Activated CD4-positive, alpha-beta T cell treated with anti-CD3 and anti-CD28 coated beads for 36 hours (primary cell): ENCODE measurements at regions not wholly inside any gene's neighbourhood (a gene's known extent, or its start where the extent isn't known, plus 50 kb on each side); places are given as distances from the start of the nearest gene placed in this dataset.

Experiments used
- ATAC-seq: fragments of 200-7000 bp; cut with Tn5 transposase; one replicate; pipeline ENCODE4 v1.10.0; 2021; ENCODE audit warnings: mild to moderate bottlenecking, moderate library complexity
- CTCF ChIA-PET: fragments of 350-600 bp; sonication (Branson Sonifier 250); formaldehyde crosslinking; loops from one replicate; lab custom pipeline; 2021; ENCODE audit warnings: antibody characterized with exemption; lab: Charles Lee
- POLR2A ChIA-PET: fragments of 350-600 bp; sonication (Branson Sonifier 250); formaldehyde crosslinking; loops from one replicate; lab custom pipeline; 2021; ENCODE audit warnings: antibody characterized with exemption, inconsistent platforms; lab: Charles Lee
- DNase-seq: peaks from one replicate; pipeline ENCODE4 v3.0.0-alpha.2; 2020
- H3K27ac Mint-ChIP-seq: one replicate; pipeline ENCODE4 v1.8.0; 2021; ENCODE audit warnings: mixed read lengths
- H3K27me3 Mint-ChIP-seq: one replicate; pipeline ENCODE4 v1.8.0; 2021; ENCODE audit warnings: mixed read lengths
- H3K36me3 Mint-ChIP-seq: one replicate; pipeline ENCODE4 v1.8.0; 2021; ENCODE audit warnings: low read depth, mixed read lengths
- H3K4me1 Mint-ChIP-seq: one replicate; pipeline ENCODE4 v1.8.0; 2021; ENCODE audit warnings: mixed read lengths
- H3K4me3 Mint-ChIP-seq: one replicate; pipeline ENCODE4 v1.8.0; 2021; ENCODE audit warnings: mild to moderate bottlenecking, moderate library complexity, mixed read lengths
- H3K9me3 Mint-ChIP-seq: one replicate; pipeline ENCODE4 v1.8.0; 2021; ENCODE audit warnings: low read depth, mixed read lengths
- intact Hi-C, 2 experiments: fragments of 100-400 bp; cut with DNase I in 1 of 2; cut with micrococcal nuclease in 1 of 2; formaldehyde crosslinking; loops; one replicate each; pipeline versions ENCODE4 v1.14.2 to v1.15.1; 2022 to 2024; cut with DNase I, micrococcal nuclease

DNA sequence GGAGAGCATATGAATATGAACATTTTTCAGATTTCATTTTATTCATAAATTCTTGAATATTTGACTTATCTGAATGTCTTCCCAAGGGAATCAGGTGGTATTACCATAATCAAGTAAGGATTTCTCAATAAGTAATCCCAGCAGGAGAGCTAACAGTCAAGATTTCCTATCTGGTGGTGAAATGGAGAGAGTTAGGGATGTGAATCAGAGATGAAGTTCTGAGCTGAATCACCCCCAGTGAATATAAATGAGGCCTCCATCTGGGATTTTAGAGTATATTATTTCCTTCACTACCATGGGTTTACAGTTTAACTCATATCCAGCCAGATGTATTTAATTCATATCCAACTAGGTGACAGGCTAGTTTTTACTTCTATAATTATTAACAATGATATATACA is 61.5 kb upstream of the RGS2 start:
- ATAC-seq (no peak), DNase-seq (no peak)
- ChIA-PET POLR2A (no interaction called here), CTCF (no interaction called here)
- no peak overlapping the region for H3K27ac Mint-ChIP-seq
- H3K9me3 Mint-ChIP-seq = peaks cover 1% of the 10 kb centered on the region
- H3K27me3 Mint-ChIP-seq = peaks cover 3% of the 10 kb centered on the region
- intact Hi-C loops = no loop called here
- no peak overlapping the region for H3K4me3 Mint-ChIP-seq
- H3K4me1 Mint-ChIP-seq = no peaks in the 10 kb centered on the region
- no peaks in the 10 kb centered on the region for H3K36me3 Mint-ChIP-seq

DNA sequence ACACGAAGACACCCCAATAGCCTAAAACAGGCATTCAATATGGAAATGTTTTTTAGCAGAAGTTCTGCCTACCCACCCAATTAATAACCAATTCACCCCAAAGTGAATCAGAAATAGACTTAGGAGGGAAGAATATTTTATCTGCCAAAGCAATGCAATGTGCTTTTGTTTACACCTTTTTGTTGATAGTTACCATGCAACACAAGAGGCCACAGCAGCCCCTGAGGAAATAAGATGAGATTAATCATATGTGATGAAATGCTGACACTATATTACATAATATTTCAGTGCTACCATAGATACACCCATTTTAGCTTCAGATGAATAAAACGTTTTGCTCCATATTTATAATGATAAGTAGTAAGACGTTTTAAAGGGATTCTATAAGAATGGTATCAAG is 60.9 kb upstream of the RGS2 start:
- H3K9me3 Mint-ChIP-seq = peaks cover 1% of the 10 kb centered on the region
- ChIA-PET CTCF (no interaction called here), POLR2A (no interaction called here)
- H3K36me3 Mint-ChIP-seq = no peaks in the 10 kb centered on the region
- intact Hi-C loops = no loop called here
- H3K27ac Mint-ChIP-seq = no peak overlapping the region
- H3K4me1 Mint-ChIP-seq = no peaks in the 10 kb centered on the region
- no peak overlapping the region for H3K4me3 Mint-ChIP-seq
- H3K27me3 Mint-ChIP-seq = no peaks in the 10 kb centered on the region
- no peak for DNase-seq
- ATAC-seq = no peak

DNA sequence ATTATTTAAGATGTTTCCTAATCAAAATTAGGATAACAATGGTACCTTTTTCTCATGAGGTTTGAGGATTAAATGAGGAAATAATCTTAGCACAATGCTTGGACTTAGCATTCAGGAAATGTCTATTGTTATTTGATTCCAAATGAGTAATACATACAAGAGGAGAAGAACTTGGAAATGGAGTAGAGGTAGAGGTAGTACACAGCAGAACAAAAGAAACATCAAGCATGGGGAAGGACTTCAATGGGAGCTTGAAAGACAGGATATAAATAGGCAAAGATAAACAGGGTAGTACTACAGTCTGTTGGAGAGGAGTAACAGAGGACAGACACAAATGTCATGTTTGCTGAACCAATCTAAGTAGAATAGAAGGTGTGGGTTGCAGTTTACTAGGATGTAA is 59.5 kb upstream of the RGS2 start:
- H3K9me3 Mint-ChIP-seq = peaks cover 1% of the 10 kb centered on the region
- intact Hi-C loops = no loop called here
- no peak for ATAC-seq
- no peaks in the 10 kb centered on the region for H3K4me1 Mint-ChIP-seq
- ChIA-PET POLR2A (no interaction called here), CTCF (no interaction called here)
- H3K36me3 Mint-ChIP-seq = no peaks in the 10 kb centered on the region
- no peaks in the 10 kb centered on the region for H3K27me3 Mint-ChIP-seq
- no peak overlapping the region for H3K4me3 Mint-ChIP-seq
- no peak overlapping the region for H3K27ac Mint-ChIP-seq
- no peak for DNase-seq

DNA sequence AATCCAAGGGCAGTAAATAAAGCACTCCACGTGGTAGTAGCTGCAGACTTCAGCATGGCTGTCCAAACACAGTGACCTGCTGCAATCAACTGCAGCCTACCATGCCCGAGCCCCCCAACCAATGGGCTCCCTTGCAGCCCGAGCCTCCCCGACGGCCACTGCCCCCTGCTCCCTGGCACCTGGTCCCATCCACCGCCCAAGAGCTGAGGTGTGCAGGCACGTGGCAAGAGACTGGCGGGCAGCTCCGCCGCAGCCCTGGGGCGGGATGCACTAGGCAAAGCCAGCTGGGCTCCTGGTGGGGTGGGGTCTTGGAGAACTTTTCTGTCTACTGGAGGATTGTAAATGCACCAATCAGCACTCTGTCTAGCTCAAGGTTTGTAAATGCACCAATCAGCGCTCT is 57.6 kb upstream of the RGS2 start:
- POLR2A ChIA-PET = no interaction called here
- no peak for DNase-seq
- H3K4me3 Mint-ChIP-seq = no peak overlapping the region
- peaks cover 1% of the 10 kb centered on the region for H3K9me3 Mint-ChIP-seq
- no peaks in the 10 kb centered on the region for H3K36me3 Mint-ChIP-seq
- H3K27me3 Mint-ChIP-seq = no peaks in the 10 kb centered on the region
- CTCF ChIA-PET = interaction anchor here (0.6 to 0.8 kb wide), 2 partner anchors 55 to 57 kb away, joined by 3 read pairs; no protein-coding TSS in a partner anchor
- intact Hi-C loops = no loop called here
- no peak overlapping the region for H3K27ac Mint-ChIP-seq
- ATAC-seq = no peak
- H3K4me1 Mint-ChIP-seq = no peaks in the 10 kb centered on the region

DNA sequence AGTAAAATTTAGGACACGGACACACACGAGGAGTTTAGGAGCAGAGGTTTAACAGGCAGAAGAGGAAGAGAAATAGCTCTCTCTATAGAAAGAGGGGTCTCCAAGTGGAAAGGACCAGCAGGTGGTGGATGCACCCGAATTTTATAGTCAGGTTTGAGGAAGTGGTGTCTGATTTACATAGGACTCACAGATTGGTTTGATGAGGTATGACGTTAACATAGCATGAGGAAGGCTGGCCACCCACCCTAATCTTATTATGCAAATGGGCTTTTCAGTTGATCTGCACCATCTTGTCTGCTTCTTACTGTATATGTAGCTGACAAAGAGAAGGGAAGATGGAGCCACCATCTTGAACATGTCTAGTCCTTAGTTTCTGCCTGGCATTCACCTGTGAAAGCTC is 52.5 kb upstream of the RGS2 start:
- Mint-ChIP-seq H3K36me3 (no peaks in the 10 kb centered on the region), H3K4me1 (no peaks in the 10 kb centered on the region), H3K4me3 (no peak overlapping the region), H3K27ac (no peak overlapping the region), H3K9me3 (no peaks in the 10 kb centered on the region), H3K27me3 (peaks cover 16% of the 10 kb centered on the region)
- DNase-seq (no peak), ATAC-seq (no peak)
- CTCF ChIA-PET = no interaction called here
- POLR2A ChIA-PET = no interaction called here
- intact Hi-C loops = no loop called here

DNA sequence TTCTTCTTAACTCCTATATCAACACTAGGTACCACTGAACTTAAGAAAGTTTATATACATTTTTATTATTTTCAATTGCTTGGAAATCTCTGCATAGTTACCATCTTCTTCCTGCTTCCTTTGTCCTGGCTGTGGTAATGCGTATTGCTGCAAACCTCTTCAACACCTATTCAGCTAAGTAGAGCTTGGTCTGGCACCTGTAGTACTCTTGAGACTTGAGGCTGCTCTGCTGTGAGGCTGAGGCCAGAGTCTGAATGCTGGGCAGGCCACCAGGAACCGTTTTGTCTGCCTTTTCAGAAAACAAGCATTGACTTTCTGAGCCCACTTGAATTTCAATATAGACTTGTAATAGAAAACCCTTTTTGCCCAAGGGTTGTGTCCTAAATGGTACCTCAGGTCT is 52.0 kb upstream of the RGS2 start:
- peaks cover 18% of the 10 kb centered on the region for H3K27me3 Mint-ChIP-seq
- CTCF ChIA-PET = interaction anchor here (1.4 kb wide), 1 partner anchor 283 kb away, joined by 3 read pairs; no protein-coding TSS in a partner anchor
- no peaks in the 10 kb centered on the region for H3K9me3 Mint-ChIP-seq
- ATAC-seq = no peak
- POLR2A ChIA-PET = no interaction called here
- H3K36me3 Mint-ChIP-seq = no peaks in the 10 kb centered on the region
- H3K4me1 Mint-ChIP-seq = no peaks in the 10 kb centered on the region
- DNase-seq = no peak
- no peak overlapping the region for H3K4me3 Mint-ChIP-seq
- intact Hi-C loops = no loop called here
- no peak overlapping the region for H3K27ac Mint-ChIP-seq

DNA sequence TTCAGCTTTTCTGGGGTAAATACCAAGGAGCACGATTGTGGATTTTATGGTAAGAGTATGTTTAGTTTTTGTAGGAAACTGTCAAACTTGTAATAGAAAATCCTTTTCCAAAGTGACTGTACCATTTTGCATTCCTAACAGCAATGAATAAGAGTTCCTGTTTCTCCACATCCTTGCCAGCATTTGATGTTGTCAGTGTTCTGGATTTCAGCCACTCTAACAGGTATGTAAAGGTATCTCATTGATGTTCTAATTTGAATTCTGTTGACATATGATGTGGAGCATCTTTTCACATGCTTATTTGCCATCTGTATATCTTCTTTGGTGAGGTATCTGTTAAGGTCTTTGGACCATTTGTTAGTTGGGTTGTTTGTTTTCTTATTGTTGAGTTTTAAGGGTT is 50.3 kb upstream of the RGS2 start:
- no peak for ATAC-seq

More for the DNA sequence above, 50.3 kb upstream of the RGS2 start:
- ChIA-PET CTCF (interaction anchor here (1.0 kb wide), 1 partner anchor 39 kb away, joined by 5 read pairs; no protein-coding TSS in a partner anchor), POLR2A (no interaction called here)
- no peaks in the 10 kb centered on the region for H3K4me1 Mint-ChIP-seq
- peaks cover 25% of the 10 kb centered on the region for H3K27me3 Mint-ChIP-seq
- no peak overlapping the region for H3K27ac Mint-ChIP-seq
- intact Hi-C loops = no loop called here
- no peak overlapping the region for H3K4me3 Mint-ChIP-seq
- no peaks in the 10 kb centered on the region for H3K36me3 Mint-ChIP-seq
- H3K9me3 Mint-ChIP-seq = no peaks in the 10 kb centered on the region
- DNase-seq = no peak
